OCI-LY1 (cell line): ENCODE measurements at regions not wholly inside any gene's neighbourhood (a gene's known extent, or its start where the extent isn't known, plus 50 kb on each side); places are given as distances from the start of the nearest gene placed in this dataset.

ENCODE experiments used
- H2AFZ ChIP-seq: fragments of 200-600 bp; sonication (generic), shearing (Covaris generic); 2 replicates; pipeline ENCODE4 v1.6.0; 2014; ENCODE audit warnings: antibody characterized with exemption, mild to moderate bottlenecking, low read length
- H3F3A ChIP-seq: fragments of 200-600 bp; sonication (generic), shearing (Covaris generic); 2 replicates; pipeline ENCODE4 v1.6.0; 2014; ENCODE audit warnings: mild to moderate bottlenecking, antibody characterized with exemption, low read length, moderate library complexity; ENCODE audit not compliant: insufficient read depth
- H3K27ac ChIP-seq: fragments of 200-600 bp; sonication (generic); 2 replicates; pipeline ENCODE4 v1.5.1; 2014; ENCODE audit warnings: low read length, mixed run types, mild to moderate bottlenecking, low read depth; ENCODE audit not compliant: poor library complexity, severe bottlenecking
- H3K27me3 ChIP-seq: fragments of 200-600 bp; sonication (generic); 2 replicates; pipeline ENCODE4 v1.6.0; 2014; ENCODE audit warnings: antibody characterized with exemption, mild to moderate bottlenecking, low read length, moderate library complexity; ENCODE audit not compliant: insufficient read depth
- H3K36me3 ChIP-seq: fragments of 200-600 bp; sonication (generic); 2 replicates; pipeline ENCODE4 v1.6.1; 2014; ENCODE audit warnings: mild to moderate bottlenecking, antibody characterized with exemption, low read length, moderate library complexity, mixed read lengths; ENCODE audit not compliant: insufficient read depth
- H3K4me1 ChIP-seq: fragments of 200-600 bp; sonication (generic); 2 replicates; pipeline ENCODE4 v1.5.1; 2014; ENCODE audit warnings: mild to moderate bottlenecking, low read length, moderate library complexity; ENCODE audit not compliant: insufficient read depth, severe bottlenecking
- H3K4me2 ChIP-seq: fragments of 200-600 bp; sonication (generic), shearing (Covaris generic); 2 replicates; pipeline ENCODE4 v1.6.1; 2014; ENCODE audit warnings: low read length
- H3K4me3 ChIP-seq: fragments of 200-600 bp; sonication (generic); 2 replicates; pipeline ENCODE4 v1.5.1; 2014; ENCODE audit warnings: low read length, low read depth, mild to moderate bottlenecking, mixed read lengths; ENCODE audit not compliant: poor library complexity, severe bottlenecking
- H3K79me2 ChIP-seq: fragments of 200-600 bp; shearing (Covaris generic); 2 replicates; pipeline ENCODE4 v1.6.1; 2016; ENCODE audit warnings: mixed run types, low read length, mixed read lengths; ENCODE audit not compliant: insufficient read depth
- H3K9ac ChIP-seq: fragments of 200-600 bp; sonication (generic), shearing (Covaris generic); 2 replicates; pipeline ENCODE4 v1.6.1; 2014; ENCODE audit warnings: mild to moderate bottlenecking, low read length, mixed read lengths
- H3K9me2 ChIP-seq: fragments of 200-600 bp; sonication (generic), shearing (Covaris generic); 2 replicates; pipeline ENCODE4 v1.6.1; 2014; ENCODE audit warnings: low read depth, mild to moderate bottlenecking, low read length, mixed read lengths
- H3K9me3 ChIP-seq: fragments of 200-600 bp; shearing (Covaris generic); 2 replicates; pipeline ENCODE4 v1.6.1; 2014; ENCODE audit warnings: low read length, mixed read lengths
- H4K20me1 ChIP-seq: fragments of 200-600 bp; sonication (generic), shearing (Covaris generic); 2 replicates; pipeline ENCODE4 v1.6.0; 2016; ENCODE audit warnings: mild to moderate bottlenecking, low read length; ENCODE audit not compliant: insufficient read depth
- EZH2 ChIP-seq: fragments of 200-600 bp; sonication (generic), shearing (Covaris generic); IDR thresholded peaks from 2 replicates; pipeline ENCODE4 v1.8.0; 2017; ENCODE audit warnings: borderline replicate concordance, mixed run types, mild to moderate bottlenecking, antibody characterized with exemption, low read length, moderate library complexity, mixed read lengths
- TF ChIP-seq, protein P1 (sequence below): fragments of 200-600 bp; sonication (generic), shearing (Covaris generic); IDR thresholded peaks from 2 replicates; pipeline ENCODE4 v1.5.1; 2017; ENCODE audit warnings: mild to moderate bottlenecking, antibody characterized with exemption, low read length, moderate library complexity, mixed read lengths

DNA sequence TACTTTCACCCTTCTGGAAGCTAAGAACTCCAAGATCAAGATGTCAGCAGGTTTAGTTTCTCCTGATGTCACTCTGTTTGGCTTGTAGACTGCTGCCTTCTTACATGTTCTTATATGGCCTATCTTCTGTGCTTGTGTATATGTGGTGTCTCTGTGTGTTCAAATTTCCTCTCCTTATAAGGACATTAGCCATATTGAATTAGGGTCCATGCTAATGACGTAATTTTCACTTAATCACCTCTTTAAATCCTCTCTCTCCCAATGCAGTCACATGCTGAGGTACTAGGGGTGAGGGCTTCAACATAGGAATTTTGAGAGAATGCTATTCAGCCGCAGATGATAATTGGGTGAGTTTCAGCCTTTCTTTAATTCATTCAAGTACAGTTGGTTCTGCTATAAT, 458.3 kb upstream of the SYT4 start:
- H3K9me2 ChIP-seq = no peaks in the 10 kb centered on the region
- no peak overlapping the region for H3K27ac ChIP-seq
- no peaks in the 10 kb centered on the region for H3F3A ChIP-seq
- no peak overlapping the region for H3K9ac ChIP-seq
- H3K9me3 ChIP-seq = no peaks in the 10 kb centered on the region
- no peaks in the 10 kb centered on the region for H3K79me2 ChIP-seq
- no peaks in the 10 kb centered on the region for H3K4me1 ChIP-seq
- TF ChIP-seq, protein P1, sequence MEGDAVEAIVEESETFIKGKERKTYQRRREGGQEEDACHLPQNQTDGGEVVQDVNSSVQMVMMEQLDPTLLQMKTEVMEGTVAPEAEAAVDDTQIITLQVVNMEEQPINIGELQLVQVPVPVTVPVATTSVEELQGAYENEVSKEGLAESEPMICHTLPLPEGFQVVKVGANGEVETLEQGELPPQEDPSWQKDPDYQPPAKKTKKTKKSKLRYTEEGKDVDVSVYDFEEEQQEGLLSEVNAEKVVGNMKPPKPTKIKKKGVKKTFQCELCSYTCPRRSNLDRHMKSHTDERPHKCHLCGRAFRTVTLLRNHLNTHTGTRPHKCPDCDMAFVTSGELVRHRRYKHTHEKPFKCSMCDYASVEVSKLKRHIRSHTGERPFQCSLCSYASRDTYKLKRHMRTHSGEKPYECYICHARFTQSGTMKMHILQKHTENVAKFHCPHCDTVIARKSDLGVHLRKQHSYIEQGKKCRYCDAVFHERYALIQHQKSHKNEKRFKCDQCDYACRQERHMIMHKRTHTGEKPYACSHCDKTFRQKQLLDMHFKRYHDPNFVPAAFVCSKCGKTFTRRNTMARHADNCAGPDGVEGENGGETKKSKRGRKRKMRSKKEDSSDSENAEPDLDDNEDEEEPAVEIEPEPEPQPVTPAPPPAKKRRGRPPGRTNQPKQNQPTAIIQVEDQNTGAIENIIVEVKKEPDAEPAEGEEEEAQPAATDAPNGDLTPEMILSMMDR = no peak
- TF ChIP-seq EZH2 = no peak
- no peak overlapping the region for H3K4me3 ChIP-seq
- no peaks in the 10 kb centered on the region for H4K20me1 ChIP-seq
- H3K27me3 ChIP-seq = no peaks in the 10 kb centered on the region
- H2AFZ ChIP-seq = no peak overlapping the region
- H3K4me2 ChIP-seq = no peak overlapping the region
- H3K36me3 ChIP-seq = no peaks in the 10 kb centered on the region

DNA sequence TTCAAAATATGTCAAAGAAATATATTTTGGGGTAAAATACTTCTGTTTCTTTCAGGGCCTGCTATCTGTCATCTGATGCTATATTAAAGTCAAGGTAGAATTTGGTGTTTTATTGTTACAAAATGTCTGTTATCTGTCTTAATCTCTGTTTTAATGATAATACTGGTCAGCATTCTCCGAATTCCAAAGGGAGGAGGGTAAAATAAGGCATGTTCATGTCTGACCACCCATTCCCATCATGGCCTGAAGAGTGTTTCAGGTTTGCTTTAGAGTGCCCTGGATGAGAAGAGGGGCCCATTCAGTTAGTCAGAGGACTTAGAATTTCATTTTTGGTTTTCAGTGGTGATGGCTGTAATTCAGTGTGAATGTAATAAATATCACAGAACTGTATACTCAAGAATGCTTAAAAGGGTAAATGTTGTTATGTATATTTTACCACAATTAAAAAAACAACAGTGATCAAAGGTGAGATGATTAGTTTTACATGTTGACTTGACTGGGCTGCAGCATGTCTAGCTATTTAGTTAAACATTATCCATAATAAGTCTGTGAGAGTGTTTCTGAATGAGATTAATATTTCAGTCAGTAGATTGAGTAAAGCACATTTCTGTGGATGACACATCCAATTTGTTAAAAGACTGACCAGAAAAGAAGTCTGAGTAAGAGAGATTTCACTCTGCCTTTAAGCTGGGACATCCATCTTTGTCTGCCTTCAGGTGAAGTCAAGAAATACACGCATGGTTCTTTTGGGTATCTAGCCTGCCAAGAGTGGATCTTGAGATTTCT, 467.9 kb upstream of the SYT4 start:
- Histone ChIP-seq H3K9me3 (no peaks in the 10 kb centered on the region), H3K27me3 (no peaks in the 10 kb centered on the region), H3K4me1 (no peaks in the 10 kb centered on the region), H3K9me2 (no peaks in the 10 kb centered on the region), H3K79me2 (no peaks in the 10 kb centered on the region), H3F3A (no peaks in the 10 kb centered on the region), H3K36me3 (no peaks in the 10 kb centered on the region), H4K20me1 (no peaks in the 10 kb centered on the region), H3K27ac (no peak overlapping the region), H3K9ac (no peak overlapping the region), H3K4me3 (no peak overlapping the region), H2AFZ (no peak overlapping the region), H3K4me2 (no peak overlapping the region)
- TF ChIP-seq EZH2 = no peak
- TF ChIP-seq, protein P1 = no peak

DNA sequence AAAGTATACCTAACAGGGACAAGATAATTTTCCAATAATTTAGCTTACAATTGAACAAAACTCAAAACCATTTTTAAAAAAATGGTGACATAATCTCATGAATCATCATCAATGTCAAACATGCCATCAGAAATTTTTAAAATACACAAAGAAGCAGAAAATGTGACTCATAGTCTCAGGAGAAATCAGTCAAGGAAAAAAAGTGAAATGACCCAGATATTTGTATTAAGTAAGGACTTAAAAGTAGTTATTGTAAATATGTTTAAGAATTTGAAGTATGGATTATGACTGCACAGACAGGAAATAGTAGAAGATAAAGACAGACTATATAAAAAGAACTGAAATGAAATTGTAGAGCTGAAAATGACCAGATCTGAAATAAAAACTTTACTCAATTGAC, 473.9 kb upstream of the SYT4 start:
- Histone ChIP-seq H3K4me2 (no peak overlapping the region), H3K79me2 (no peaks in the 10 kb centered on the region), H3K27ac (no peak overlapping the region), H4K20me1 (no peaks in the 10 kb centered on the region), H3F3A (no peaks in the 10 kb centered on the region), H3K27me3 (no peaks in the 10 kb centered on the region), H3K4me3 (no peak overlapping the region), H2AFZ (no peak overlapping the region), H3K9ac (no peak overlapping the region), H3K4me1 (no peaks in the 10 kb centered on the region), H3K9me2 (no peaks in the 10 kb centered on the region), H3K36me3 (no peaks in the 10 kb centered on the region), H3K9me3 (no peaks in the 10 kb centered on the region)
- TF ChIP-seq, protein P1 = no peak
- no peak for TF ChIP-seq EZH2
